Adipocyte (in vitro differentiated cells): ENCODE measurements at regions not wholly inside any gene's neighbourhood (a gene's known extent, or its start where the extent isn't known, plus 50 kb on each side); places are given as distances from the start of the nearest gene placed in this dataset.

Experiments
- DNase-seq: peaks from one replicate; pipeline ENCODE4 v3.0.0-alpha.2; 2015; ENCODE audit warnings: low read depth
- H3K27me3 ChIP-seq: replicated peaks from 2 replicates; pipeline ENCODE4 v1.7.0; 2013; ENCODE audit warnings: mild to moderate bottlenecking, low read length, moderate library complexity; ENCODE audit not compliant: control insufficient read depth, insufficient read depth
- H3K36me3 ChIP-seq: 2 replicates; pipeline ENCODE4 v1.7.0; 2013; ENCODE audit warnings: low read length, mild to moderate bottlenecking, moderate library complexity; ENCODE audit not compliant: control insufficient read depth, insufficient read depth, severe bottlenecking
- H3K4me1 ChIP-seq: 2 replicates; pipeline ENCODE4 v1.7.0; 2013; ENCODE audit warnings: mild to moderate bottlenecking, low read length, moderate library complexity; ENCODE audit not compliant: control insufficient read depth, insufficient read depth
- H3K4me3 ChIP-seq: 2 replicates; pipeline ENCODE4 v1.7.0; 2013; ENCODE audit warnings: mild to moderate bottlenecking, low read length, moderate library complexity
- H3K9ac ChIP-seq: 2 replicates; pipeline ENCODE4 v1.7.0; 2013; ENCODE audit warnings: mild to moderate bottlenecking, low read length, moderate library complexity
- H3K9me3 ChIP-seq: 2 replicates; pipeline ENCODE4 v1.7.0; 2013; ENCODE audit warnings: mild to moderate bottlenecking, low read length, moderate library complexity; ENCODE audit not compliant: control insufficient read depth

- no peak overlapping the region for H3K9ac ChIP-seq
- no peaks in the 10 kb centered on the region for H3K27me3 ChIP-seq
- H3K4me3 ChIP-seq, result no peak overlapping the region
- no peaks in the 10 kb centered on the region for H3K36me3 ChIP-seq
- H3K9me3 ChIP-seq, result no peaks in the 10 kb centered on the region
- no peak for DNase-seq
- peaks cover 23% of the 10 kb centered on the region for H3K4me1 ChIP-seq
Observed at GRCh38 chr2:118319271-118319684, 231.0 kb downstream of the INSIG2 start.

DNA sequence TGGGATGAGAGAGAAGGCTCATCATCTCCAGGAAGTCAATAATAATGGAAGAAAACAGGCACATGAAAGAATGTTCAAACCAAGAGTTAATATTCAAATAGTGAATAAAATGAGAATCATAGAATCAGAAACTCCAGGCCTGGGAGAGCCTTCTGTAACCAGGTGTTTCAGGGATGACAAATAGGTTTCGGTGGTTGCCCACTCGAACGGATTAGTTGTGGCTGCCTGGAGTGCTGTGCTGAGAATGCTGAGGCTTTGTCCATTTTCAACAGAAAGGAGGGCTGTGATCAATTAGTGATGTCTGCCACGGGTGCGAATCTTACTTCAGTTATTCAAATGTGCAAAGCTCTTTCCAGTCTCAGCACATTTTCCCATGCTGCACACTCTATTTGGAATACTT, 227.3 kb downstream of the INSIG2 start:
- Histone ChIP-seq H3K4me1 (peaks cover under 1% of the 10 kb centered on the region), H3K9me3 (no peaks in the 10 kb centered on the region), H3K36me3 (no peaks in the 10 kb centered on the region), H3K27me3 (no peaks in the 10 kb centered on the region), H3K9ac (no peak overlapping the region), H3K4me3 (no peak overlapping the region)
- no peak for DNase-seq

DNA sequence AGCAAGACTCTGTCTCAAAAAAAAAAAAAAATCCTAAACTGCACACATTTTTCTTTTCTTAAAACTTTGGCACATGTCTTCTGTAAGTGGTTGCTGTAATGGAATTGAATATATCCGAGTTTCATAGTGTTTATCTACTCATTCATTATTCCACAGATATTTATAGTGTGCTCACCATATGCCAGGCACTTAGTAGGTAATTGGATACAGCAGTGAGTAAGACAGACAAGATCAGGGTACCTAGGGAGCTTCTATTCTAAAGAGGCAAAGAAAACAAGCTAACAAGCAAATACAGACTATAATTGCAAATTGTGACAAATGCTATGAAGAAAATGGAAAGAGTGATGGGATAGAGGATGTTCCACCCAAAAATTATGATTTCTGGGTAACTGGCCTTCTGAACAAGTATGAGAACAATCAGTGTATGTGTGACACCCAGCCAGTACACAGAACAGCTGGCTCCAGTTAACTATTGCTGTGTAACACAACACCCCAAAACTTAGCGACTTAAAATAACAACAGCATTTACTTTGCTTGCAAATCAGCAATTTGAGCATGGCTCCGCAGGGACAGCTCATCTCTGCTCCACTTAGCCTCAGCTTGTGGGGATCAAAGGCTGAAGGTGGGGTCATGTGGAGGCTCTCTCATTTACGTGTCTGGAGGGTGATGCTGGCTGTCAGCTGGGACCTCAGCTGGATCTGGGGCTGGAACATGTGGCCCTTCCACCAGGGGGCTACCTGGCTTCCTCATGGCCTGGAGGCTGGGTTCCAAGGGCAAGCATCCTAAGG, 224.9 kb downstream of the INSIG2 start:
- Histone ChIP-seq H3K27me3 (no peaks in the 10 kb centered on the region), H3K4me3 (no peak overlapping the region), H3K9me3 (no peaks in the 10 kb centered on the region), H3K4me1 (peaks cover 7% of the 10 kb centered on the region), H3K36me3 (no peaks in the 10 kb centered on the region), H3K9ac (no peak overlapping the region)
- DNase-seq, result no peak

GRCh38 chr2:118310681-118311429, 222.6 kb downstream of the INSIG2 start:
- Histone ChIP-seq H3K4me3 (peak overlapping the region; percentile 84), H3K4me1 (peaks cover 7% of the 10 kb centered on the region), H3K36me3 (no peaks in the 10 kb centered on the region), H3K9me3 (no peaks in the 10 kb centered on the region), H3K27me3 (no peaks in the 10 kb centered on the region), H3K9ac (peak overlapping the region; percentile 91)
- no peak for DNase-seq

DNA sequence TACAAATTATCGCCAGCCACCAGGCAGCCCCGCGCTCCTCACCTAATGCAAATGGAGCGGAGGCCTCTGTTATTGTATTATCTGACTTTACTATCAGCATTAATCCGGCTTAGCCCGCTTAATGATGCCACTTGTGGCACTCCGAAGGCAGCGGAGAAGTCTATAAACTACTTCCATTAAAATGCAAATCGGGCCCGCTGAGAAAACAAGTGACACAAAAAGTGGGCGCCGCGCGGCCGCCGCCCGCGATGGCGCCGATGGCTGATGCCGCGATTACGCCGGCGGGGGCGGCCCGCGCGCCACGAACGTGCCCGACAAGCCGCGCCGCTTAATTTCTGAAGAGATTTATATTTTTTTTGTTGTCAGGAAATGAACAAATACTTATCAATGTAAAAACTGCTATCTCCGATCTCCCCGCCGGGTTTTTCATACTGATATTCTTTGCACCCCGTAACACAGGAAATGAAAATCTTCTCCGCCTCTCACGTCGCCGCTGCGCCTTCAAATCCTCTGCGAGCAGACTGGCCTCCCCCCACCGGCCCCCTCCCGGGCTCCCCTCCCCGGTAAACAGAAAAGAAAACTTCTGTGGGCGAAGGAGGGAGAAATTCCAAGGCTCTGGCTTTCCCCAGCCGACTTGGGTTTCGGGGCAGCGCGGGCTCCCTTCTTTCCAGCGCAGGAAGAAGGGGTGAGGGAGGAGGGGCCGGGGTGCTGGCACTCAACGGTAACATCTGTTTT, 221.8 kb downstream of the INSIG2 start:
- H3K27me3 ChIP-seq, result no peaks in the 10 kb centered on the region

DNA sequence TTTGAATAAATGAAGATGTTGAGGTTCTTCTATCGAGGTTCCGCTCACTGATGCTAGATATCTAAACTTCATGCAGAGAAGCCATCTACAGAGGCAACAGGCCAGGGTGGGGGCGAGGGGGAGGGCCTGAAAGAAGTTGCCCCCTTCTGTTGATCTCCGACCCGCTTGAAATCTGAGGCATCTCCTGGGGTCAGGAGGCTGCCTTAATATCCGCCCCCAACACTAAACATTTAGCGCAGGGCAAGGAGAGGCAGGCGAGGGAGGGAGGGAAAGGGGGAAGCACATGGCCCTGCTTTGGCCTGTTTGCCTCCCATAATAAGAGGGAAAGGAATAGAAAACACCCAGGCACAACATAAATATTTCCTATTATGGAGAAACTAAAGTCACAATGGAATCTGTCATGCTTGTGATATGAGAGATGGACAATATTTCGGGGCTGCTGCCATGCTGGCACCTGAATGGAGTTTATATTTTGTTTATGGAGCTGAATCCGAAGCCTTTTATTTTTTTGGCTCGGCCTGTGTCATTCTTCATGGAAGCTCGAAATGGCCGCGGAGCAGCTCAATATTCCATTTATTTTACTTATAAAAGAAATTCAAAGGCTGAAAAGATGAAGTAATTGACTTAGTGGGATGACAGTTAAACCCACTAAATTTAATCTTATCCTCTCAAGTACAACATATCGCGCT, 221.1 kb downstream of the INSIG2 start:
- H3K4me1 ChIP-seq, result peaks cover 7% of the 10 kb centered on the region
- H3K9me3 ChIP-seq, result no peaks in the 10 kb centered on the region
- no peaks in the 10 kb centered on the region for H3K36me3 ChIP-seq
- DNase-seq, result no peak
- peak overlapping the region; percentile 91 for H3K9ac ChIP-seq
- peak overlapping the region; percentile 84 for H3K4me3 ChIP-seq
- H3K27me3 ChIP-seq, result no peaks in the 10 kb centered on the region

More for the DNA sequence above, 221.8 kb downstream of the INSIG2 start:
- Histone ChIP-seq H3K9ac (peak overlapping the region; percentile 91), H3K9me3 (no peaks in the 10 kb centered on the region), H3K4me3 (peak overlapping the region; percentile 84), H3K36me3 (no peaks in the 10 kb centered on the region), H3K4me1 (peaks cover 7% of the 10 kb centered on the region)
- DNase-seq, result peak; percentile 56

DNA sequence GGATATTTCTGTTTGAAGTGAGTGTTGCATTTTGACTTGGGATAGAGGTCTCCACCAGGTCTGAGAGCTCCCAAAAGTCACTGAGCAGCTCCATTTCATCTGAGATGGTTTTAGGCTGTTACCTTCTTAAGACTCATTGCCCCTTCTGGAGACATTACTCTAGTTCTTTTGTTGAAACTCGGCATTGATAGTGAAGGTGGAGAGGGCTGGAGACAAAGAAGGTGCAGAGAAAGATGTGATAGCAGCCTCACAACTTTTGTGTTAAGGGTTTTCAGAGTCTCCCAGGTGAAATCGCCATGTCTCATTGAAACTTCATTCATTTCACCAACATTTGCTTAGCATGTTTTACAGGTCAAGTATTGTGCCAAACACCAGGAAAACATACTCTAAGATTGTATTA, 219.6 kb downstream of the INSIG2 start:
- Histone ChIP-seq H3K36me3 (no peaks in the 10 kb centered on the region), H3K9ac (no peak overlapping the region), H3K27me3 (no peaks in the 10 kb centered on the region), H3K9me3 (no peaks in the 10 kb centered on the region), H3K4me1 (peaks cover 7% of the 10 kb centered on the region), H3K4me3 (no peak overlapping the region)
- no peak for DNase-seq

- H3K9ac ChIP-seq, result no peak overlapping the region
- H3K9me3 ChIP-seq, result no peaks in the 10 kb centered on the region
- peaks cover 4% of the 10 kb centered on the region for H3K4me1 ChIP-seq
- no peaks in the 10 kb centered on the region for H3K27me3 ChIP-seq
- no peak overlapping the region for H3K4me3 ChIP-seq
- DNase-seq, result no peak
- H3K36me3 ChIP-seq, result no peaks in the 10 kb centered on the region
Observed at GRCh38 chr2:118301248-118301647, 213.0 kb downstream of the INSIG2 start.

- peaks cover 4% of the 10 kb centered on the region for H3K4me1 ChIP-seq
- no peaks in the 10 kb centered on the region for H3K27me3 ChIP-seq
- H3K36me3 ChIP-seq, result no peaks in the 10 kb centered on the region
- no peaks in the 10 kb centered on the region for H3K9me3 ChIP-seq
- no peak overlapping the region for H3K4me3 ChIP-seq
- DNase-seq, result no peak
- no peak overlapping the region for H3K9ac ChIP-seq
Observed at GRCh38 chr2:118300832-118301231, 212.6 kb downstream of the INSIG2 start.

DNA sequence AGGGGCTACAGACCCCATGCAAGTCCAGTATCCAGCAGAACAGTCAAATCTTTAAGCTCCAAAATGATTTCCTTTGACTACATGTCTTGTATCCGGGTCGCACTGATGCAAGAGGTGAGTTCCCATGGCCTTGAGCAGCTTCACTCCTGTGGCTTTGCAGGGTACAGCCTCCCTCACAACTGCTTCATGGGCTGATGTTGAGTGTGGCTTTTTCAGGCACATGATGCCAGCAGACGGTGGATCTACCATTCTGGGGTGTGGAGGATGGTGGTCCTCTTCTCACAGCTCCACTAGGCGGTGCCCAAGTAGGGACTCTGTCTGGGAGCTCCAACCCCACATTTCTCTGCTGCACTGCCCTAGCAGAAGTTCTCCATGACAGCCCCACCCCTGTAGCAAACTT, 208.4 kb downstream of the INSIG2 start:
- H3K4me1 ChIP-seq, result peaks cover 17% of the 10 kb centered on the region
- no peaks in the 10 kb centered on the region for H3K27me3 ChIP-seq
- no peaks in the 10 kb centered on the region for H3K9me3 ChIP-seq
- H3K9ac ChIP-seq, result no peak overlapping the region
- no peak for DNase-seq
- H3K36me3 ChIP-seq, result no peaks in the 10 kb centered on the region
- H3K4me3 ChIP-seq, result no peak overlapping the region
